OCI-LY7 (cell line): ENCODE measurements at regions not wholly inside any gene's neighbourhood (a gene's known extent, or its start where the extent isn't known, plus 50 kb on each side); places are given as distances from the start of the nearest gene placed in this dataset.
A peak's percentile ranks its signal among the peaks of the same experiment; 100 is the strongest.
"Not testable (repeated sequence)": the region's sequence is repeated elsewhere in the genome, so short reads cannot be mapped to it uniquely, and the experiment has no call there.

Experiments used
- BruUV-seq: library from RNA; stranded (reverse); fragments of 400-500 nt; replicated peaks from 2 replicates; lab custom pipeline; 2021; lab: Mats Ljungman, UMichigan
- CTCF ChIA-PET: fragments of 300-600 bp; sonication (Branson Sonifier 250); formaldehyde crosslinking; loops from one replicate; lab custom pipeline; 2022; ENCODE audit warnings: antibody characterized with exemption; ENCODE audit not compliant: unreplicated experiment; lab: Charles Lee
- POLR2A ChIA-PET: fragments of 300-600 bp; sonication (Branson Sonifier 250); formaldehyde crosslinking; loops from one replicate; lab custom pipeline; 2022; ENCODE audit warnings: antibody characterized with exemption; lab: Charles Lee
- DNase-seq: peaks from one replicate; pipeline ENCODE4 v3.0.0-alpha.2; 2015; ENCODE audit warnings: low spot score
- H2AFZ ChIP-seq: fragments of 200-600 bp; sonication (generic), shearing (Covaris generic); 2 replicates; pipeline ENCODE4 v1.6.1; 2014; ENCODE audit warnings: mild to moderate bottlenecking, antibody characterized with exemption, low read length, moderate library complexity
- H3K27ac ChIP-seq: fragments of 200-600 bp; sonication (generic); 2 replicates; pipeline ENCODE4 v1.5.1; 2014; ENCODE audit warnings: mixed run types, low read depth, mild to moderate bottlenecking, moderate library complexity, low read length, inconsistent platforms; ENCODE audit not compliant: poor library complexity, severe bottlenecking
- H3K36me3 ChIP-seq: fragments of 200-600 bp; sonication (generic); 2 replicates; pipeline ENCODE4 v1.6.1; 2014; ENCODE audit warnings: mild to moderate bottlenecking, antibody characterized with exemption, low read length, moderate library complexity, mixed read lengths; ENCODE audit not compliant: insufficient read depth
- H3K4me1 ChIP-seq: fragments of 200-600 bp; sonication (generic); 2 replicates; pipeline ENCODE4 v1.5.1; 2014; ENCODE audit warnings: mild to moderate bottlenecking, low read length; ENCODE audit not compliant: insufficient read depth, poor library complexity, severe bottlenecking
- H3K4me2 ChIP-seq: fragments of 200-600 bp; sonication (generic); 2 replicates; pipeline ENCODE4 v1.6.1; 2014; ENCODE audit warnings: mild to moderate bottlenecking, low read length
- H3K4me3 ChIP-seq: fragments of 200-600 bp; sonication (generic); 2 replicates; pipeline ENCODE4 v1.5.1; 2014; ENCODE audit warnings: mild to moderate bottlenecking, low read depth, low read length; ENCODE audit not compliant: poor library complexity, severe bottlenecking
- H3K79me2 ChIP-seq: fragments of 200-600 bp; sonication (generic); 2 replicates; pipeline ENCODE4 v1.6.1; 2016; ENCODE audit warnings: low read depth, mild to moderate bottlenecking, low read length, moderate library complexity, mixed read lengths; ENCODE audit not compliant: insufficient read depth
- H3K9me2 ChIP-seq: fragments of 200-600 bp; sonication (generic); 2 replicates; pipeline ENCODE4 v1.6.1; 2016; ENCODE audit warnings: mild to moderate bottlenecking, low read length, mixed read lengths; ENCODE audit not compliant: insufficient read depth
- H3K9me3 ChIP-seq: fragments of 200-600 bp; sonication (generic); 2 replicates; pipeline ENCODE4 v1.6.1; 2014; ENCODE audit warnings: mild to moderate bottlenecking, mixed run types, low read length, mixed read lengths
- H4K20me1 ChIP-seq: fragments of 200-600 bp; sonication (generic); 2 replicates; pipeline ENCODE4 v1.6.1; 2014; ENCODE audit warnings: mild to moderate bottlenecking, antibody characterized with exemption, low read length, moderate library complexity, mixed read lengths; ENCODE audit not compliant: insufficient read depth
- EZH2phosphoT487 ChIP-seq: fragments of 200-600 bp; sonication (generic); IDR thresholded peaks from 2 replicates; pipeline ENCODE4 v1.6.1; 2018; ENCODE audit warnings: low read depth, borderline replicate concordance, mild to moderate bottlenecking, mixed run types, antibody characterized with exemption, low read length, moderate library complexity, mixed read lengths
- intact Hi-C: fragments of 100-400 bp; cut with micrococcal nuclease; formaldehyde crosslinking; loops from one replicate; pipeline ENCODE4 v1.10.0; 2022; ENCODE audit not compliant: unreplicated experiment
- TF ChIP-seq, protein P1 (sequence below): fragments of 200-600 bp; sonication (generic); conservative IDR thresholded peaks from 2 replicates; pipeline ENCODE4 v1.5.1; 2014; ENCODE audit warnings: mild to moderate bottlenecking, antibody characterized with exemption, low read length, moderate library complexity, mixed read lengths

- TF ChIP-seq, protein P1, sequence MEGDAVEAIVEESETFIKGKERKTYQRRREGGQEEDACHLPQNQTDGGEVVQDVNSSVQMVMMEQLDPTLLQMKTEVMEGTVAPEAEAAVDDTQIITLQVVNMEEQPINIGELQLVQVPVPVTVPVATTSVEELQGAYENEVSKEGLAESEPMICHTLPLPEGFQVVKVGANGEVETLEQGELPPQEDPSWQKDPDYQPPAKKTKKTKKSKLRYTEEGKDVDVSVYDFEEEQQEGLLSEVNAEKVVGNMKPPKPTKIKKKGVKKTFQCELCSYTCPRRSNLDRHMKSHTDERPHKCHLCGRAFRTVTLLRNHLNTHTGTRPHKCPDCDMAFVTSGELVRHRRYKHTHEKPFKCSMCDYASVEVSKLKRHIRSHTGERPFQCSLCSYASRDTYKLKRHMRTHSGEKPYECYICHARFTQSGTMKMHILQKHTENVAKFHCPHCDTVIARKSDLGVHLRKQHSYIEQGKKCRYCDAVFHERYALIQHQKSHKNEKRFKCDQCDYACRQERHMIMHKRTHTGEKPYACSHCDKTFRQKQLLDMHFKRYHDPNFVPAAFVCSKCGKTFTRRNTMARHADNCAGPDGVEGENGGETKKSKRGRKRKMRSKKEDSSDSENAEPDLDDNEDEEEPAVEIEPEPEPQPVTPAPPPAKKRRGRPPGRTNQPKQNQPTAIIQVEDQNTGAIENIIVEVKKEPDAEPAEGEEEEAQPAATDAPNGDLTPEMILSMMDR: no peak
- no peak for TF ChIP-seq EZH2phosphoT487
- Histone ChIP-seq H3K4me2 (no peak overlapping the region), H3K4me1 (peaks cover 25% of the 10 kb centered on the region), H4K20me1 (no peaks in the 10 kb centered on the region), H3K36me3 (no peaks in the 10 kb centered on the region), H3K27ac (no peak overlapping the region), H3K4me3 (no peak overlapping the region), H3K9me2 (no peaks in the 10 kb centered on the region), H3K9me3 (no peaks in the 10 kb centered on the region), H3K79me2 (no peaks in the 10 kb centered on the region), H2AFZ (peak overlapping the region; percentile 5; the same call in 1 of the 2 replicates)
- BruUV-seq: no TSS peak
- intact Hi-C loops: no loop called here
- DNase-seq: no peak
- ChIA-PET CTCF (interaction anchor here (1.2 to 1.8 kb wide), 2 partner anchors 9 to 22 kb away, joined by 6 to 8 read pairs; no protein-coding TSS in a partner anchor), POLR2A (interaction anchor here (0.8 to 2.4 kb wide), 14 partner anchors 8 to 47 kb away, joined by 3 to 31 read pairs (median 4); no protein-coding TSS in a partner anchor)
Measured at GRCh38 chr11:121358760-121359159, 66.2 kb downstream of the SC5D start.

- TF ChIP-seq EZH2phosphoT487: no peak
- no peaks in the 10 kb centered on the region for H3K79me2 ChIP-seq
- peak overlapping the region; percentile 30 for H3K4me2 ChIP-seq
- no TSS peak for BruUV-seq
- intact Hi-C loops: no loop called here
- H4K20me1 ChIP-seq: no peaks in the 10 kb centered on the region
- H3K9me2 ChIP-seq: no peaks in the 10 kb centered on the region
- H3K9me3 ChIP-seq: no peaks in the 10 kb centered on the region
- ChIA-PET POLR2A (interaction anchor here (0.9 to 2.4 kb wide), 9 partner anchors 8 to 46 kb away, joined by 3 to 31 read pairs (median 6); no protein-coding TSS in a partner anchor), CTCF (interaction anchor here (1.2 to 1.8 kb wide), 2 partner anchors 8 to 23 kb away, joined by 6 to 8 read pairs; no protein-coding TSS in a partner anchor)
- H2AFZ ChIP-seq: peak overlapping the region; percentile 5; the same call in 1 of the 2 replicates
- H3K4me3 ChIP-seq: no peak overlapping the region
- H3K27ac ChIP-seq: no peak overlapping the region
- peaks cover 28% of the 10 kb centered on the region for H3K4me1 ChIP-seq
- no peaks in the 10 kb centered on the region for H3K36me3 ChIP-seq
- no peak for DNase-seq
Measured at GRCh38 chr11:121359591-121359990, 67.0 kb downstream of the SC5D start.

DNA sequence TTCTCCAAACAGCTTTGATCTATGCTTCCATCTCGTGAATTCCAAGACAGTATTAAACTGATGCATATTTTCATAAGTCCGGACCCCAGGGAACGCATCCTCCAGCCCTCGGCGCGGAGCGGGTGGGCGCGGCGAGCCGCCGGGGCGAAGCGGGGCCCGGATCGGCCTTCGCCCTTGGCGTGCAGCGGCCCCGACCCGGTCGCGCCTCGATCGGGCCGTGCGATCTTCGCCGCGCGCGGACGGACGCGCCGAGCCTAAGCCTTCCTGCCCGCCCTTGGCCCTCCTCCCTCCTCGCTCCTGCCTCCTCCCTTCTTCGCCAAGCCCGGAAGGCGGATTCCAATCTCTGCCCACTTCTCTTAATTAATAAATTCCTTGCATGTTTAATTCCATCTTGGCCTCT lies 70.4 kb downstream of the SC5D start:
- intact Hi-C loops, DNase-seq, POLR2A ChIA-PET: not testable (repeated sequence)

More for the DNA sequence above, 70.4 kb downstream of the SC5D start:
- CTCF ChIA-PET, H3K36me3 ChIP-seq, H3K9me2 ChIP-seq, H3K79me2 ChIP-seq, H3K4me3 ChIP-seq, H2AFZ ChIP-seq, H4K20me1 ChIP-seq, BruUV-seq, H3K27ac ChIP-seq, H3K9me3 ChIP-seq, H3K4me2 ChIP-seq: not testable (repeated sequence)
- H3K4me1 ChIP-seq: peaks cover 62% of the 10 kb centered on the region
